ENCODE measurements at regions not wholly inside any gene's neighbourhood (a gene's known extent, or its start where the extent isn't known, plus 50 kb on each side); places are given as distances from the start of the nearest gene placed in this dataset.

GRCh38 chr4:171588051-171588545 lies 225.1 kb upstream of the GALNTL6 start:
- FAIRE-seq (no peak), DNase-seq (ENCODE audit: insufficient read length) (no peak)
- TF ChIP-seq POLR2AphosphoS5 (IDR thresholded peaks at IDR 0.05; ENCODE audit: low read depth, low read length), result no peak
- TF ChIP-seq TAF1 (IDR thresholded peaks at IDR 0.05; ENCODE audit: borderline replicate concordance, low read depth, low read length), result no peak
- no peak for TF ChIP-seq POLR2A (IDR thresholded peaks at IDR 0.05; ENCODE audit: low read depth, low read length)

- no peak for FAIRE-seq
- no peak for DNase-seq (ENCODE audit: insufficient read length)
- TF ChIP-seq TAF1 (IDR thresholded peaks at IDR 0.05; ENCODE audit: borderline replicate concordance, low read depth, low read length) (no peak), POLR2A (IDR thresholded peaks at IDR 0.05; ENCODE audit: low read depth, low read length) (no peak)
Measured at GRCh38 chr4:171583790-171584189, 229.4 kb upstream of the GALNTL6 start.

GRCh38 chr4:171582961-171583581 lies 230.1 kb upstream of the GALNTL6 start:
- TF ChIP-seq POLR2AphosphoS5 (IDR thresholded peaks at IDR 0.05; ENCODE audit: low read depth, low read length) (no peak), TAF1 (IDR thresholded peaks at IDR 0.05; ENCODE audit: borderline replicate concordance, low read depth, low read length) (no peak), POLR2A (IDR thresholded peaks at IDR 0.05; ENCODE audit: low read depth, low read length) (no peak)
- peak; percentile 51 for FAIRE-seq
- no peak for DNase-seq (ENCODE audit: insufficient read length)

- FAIRE-seq (no peak), DNase-seq (ENCODE audit: insufficient read length) (no peak)
- TF ChIP-seq POLR2AphosphoS5 (IDR thresholded peaks at IDR 0.05; ENCODE audit: low read depth, low read length), result no peak
- no peak for TF ChIP-seq POLR2A (IDR thresholded peaks at IDR 0.05; ENCODE audit: low read depth, low read length)
- no peak for TF ChIP-seq TAF1 (IDR thresholded peaks at IDR 0.05; ENCODE audit: borderline replicate concordance, low read depth, low read length)
Measured at GRCh38 chr4:171573181-171573580, 240.0 kb upstream of the GALNTL6 start.

GRCh38 chr4:171565130-171565788 lies 247.9 kb upstream of the GALNTL6 start:
- no peak for FAIRE-seq
- no peak for TF ChIP-seq POLR2A (IDR thresholded peaks at IDR 0.05; ENCODE audit: low read depth, low read length)

GRCh38 chr4:171561419-171561818 lies 251.8 kb upstream of the GALNTL6 start:
- no peak for FAIRE-seq
- no peak for DNase-seq (ENCODE audit: insufficient read length)
- no peak for TF ChIP-seq POLR2AphosphoS5 (IDR thresholded peaks at IDR 0.05; ENCODE audit: low read depth, low read length)

More at GRCh38 chr4:171565130-171565788, 247.9 kb upstream of the GALNTL6 start:
- no peak for DNase-seq (ENCODE audit: insufficient read length)

GRCh38 chr4:171553961-171554360 lies 259.2 kb upstream of the GALNTL6 start:
- FAIRE-seq (no peak), DNase-seq (ENCODE audit: insufficient read length) (no peak)
- TF ChIP-seq POLR2A (IDR thresholded peaks at IDR 0.05; ENCODE audit: low read depth, low read length) (no peak), TAF1 (IDR thresholded peaks at IDR 0.05; ENCODE audit: borderline replicate concordance, low read depth, low read length) (no peak), POLR2AphosphoS5 (IDR thresholded peaks at IDR 0.05; ENCODE audit: low read depth, low read length) (no peak)

GRCh38 chr4:171542640-171543039 lies 270.6 kb upstream of the GALNTL6 start:
- FAIRE-seq, result no peak
- DNase-seq (ENCODE audit: insufficient read length), result no peak
- TF ChIP-seq POLR2A (IDR thresholded peaks at IDR 0.05; ENCODE audit: low read depth, low read length), result no peak
- no peak for TF ChIP-seq POLR2AphosphoS5 (IDR thresholded peaks at IDR 0.05; ENCODE audit: low read depth, low read length)
- TF ChIP-seq TAF1 (IDR thresholded peaks at IDR 0.05; ENCODE audit: borderline replicate concordance, low read depth, low read length), result no peak

- no peak for TF ChIP-seq TAF1 (IDR thresholded peaks at IDR 0.05; ENCODE audit: borderline replicate concordance, low read depth, low read length)
- TF ChIP-seq POLR2AphosphoS5 (IDR thresholded peaks at IDR 0.05; ENCODE audit: low read depth, low read length), result no peak
- TF ChIP-seq POLR2A (IDR thresholded peaks at IDR 0.05; ENCODE audit: low read depth, low read length), result no peak
- DNase-seq (ENCODE audit: insufficient read length) (no peak), FAIRE-seq (no peak)
Measured at GRCh38 chr4:171538601-171539100, 274.6 kb upstream of the GALNTL6 start.

- DNase-seq (ENCODE audit: insufficient read length) (no peak), FAIRE-seq (no peak)
- TF ChIP-seq TAF1 (IDR thresholded peaks at IDR 0.05; ENCODE audit: borderline replicate concordance, low read depth, low read length) (no peak), POLR2AphosphoS5 (IDR thresholded peaks at IDR 0.05; ENCODE audit: low read depth, low read length) (no peak), POLR2A (IDR thresholded peaks at IDR 0.05; ENCODE audit: low read depth, low read length) (no peak)
Measured at GRCh38 chr4:171534391-171534790, 278.8 kb upstream of the GALNTL6 start.

- TF ChIP-seq POLR2A (IDR thresholded peaks at IDR 0.05; ENCODE audit: low read depth, low read length), result no peak
- no peak for TF ChIP-seq POLR2AphosphoS5 (IDR thresholded peaks at IDR 0.05; ENCODE audit: low read depth, low read length)
- DNase-seq (ENCODE audit: insufficient read length) (no peak), FAIRE-seq (no peak)
Measured at GRCh38 chr4:171532968-171533367, 280.2 kb upstream of the GALNTL6 start.

- no peak for TF ChIP-seq POLR2A (IDR thresholded peaks at IDR 0.05; ENCODE audit: low read depth, low read length)
- no peak for TF ChIP-seq TAF1 (IDR thresholded peaks at IDR 0.05; ENCODE audit: borderline replicate concordance, low read depth, low read length)
- no peak for TF ChIP-seq POLR2AphosphoS5 (IDR thresholded peaks at IDR 0.05; ENCODE audit: low read depth, low read length)
- FAIRE-seq, result no peak
Measured at GRCh38 chr4:171524903-171525302, 288.3 kb upstream of the GALNTL6 start.

More at GRCh38 chr4:171524903-171525302, 288.3 kb upstream of the GALNTL6 start:
- DNase-seq (ENCODE audit: insufficient read length), result no peak
